Cardiac muscle cell (in vitro differentiated cells and primary cell): ENCODE measurements at regions not wholly inside any gene's neighbourhood (a gene's known extent, or its start where the extent isn't known, plus 50 kb on each side); places are given as distances from the start of the nearest gene placed in this dataset.

Experiments
- DNase-seq, 2 donors: peaks; one replicate each; pipeline versions ENCODE4 v3.0.0 to v3.0.0-alpha.2; 2010 to 2017; ENCODE audit warnings: low read depth in 1 of 2, low spot score in 1 of 2
- H3K27ac ChIP-seq: fragments of 200-600 bp; sonication (generic); 2 replicates; pipeline ENCODE4 v1.5.1; 2016
- H3K27me3 ChIP-seq: fragments of 200-600 bp; sonication (generic); 2 replicates; pipeline ENCODE4 v1.6.0; 2016; ENCODE audit warnings: control low read depth
- H3K36me3 ChIP-seq: fragments of 200-600 bp; sonication (generic); 2 replicates; pipeline ENCODE4 v1.5.1; 2016; ENCODE audit warnings: control low read depth
- H3K4me1 ChIP-seq: fragments of 200-600 bp; sonication (generic); 2 replicates; pipeline ENCODE4 v1.8.1; 2017; ENCODE audit warnings: low read depth, mild to moderate bottlenecking, mixed run types
- H3K4me3 ChIP-seq: fragments of 200-600 bp; sonication (generic); 2 replicates; pipeline ENCODE4 v1.5.1; 2016; ENCODE audit warnings: mild to moderate bottlenecking
- H3K9me3 ChIP-seq: fragments of 200-600 bp; sonication (generic); 2 replicates; pipeline ENCODE4 v1.5.1; 2017; ENCODE audit warnings: low read depth, mild to moderate bottlenecking, control low read depth
- TF ChIP-seq, protein P1 (sequence below): IDR thresholded peaks from 2 replicates; pipeline ENCODE4 v1.5.1; 2012; ENCODE audit warnings: low read depth, mild to moderate bottlenecking, low read length

GRCh38 chr14:43687921-43688320 is 819.2 kb downstream of the FSCB start:
- Histone ChIP-seq H3K4me1 (no peaks in the 10 kb centered on the region), H3K9me3 (no peaks in the 10 kb centered on the region), H3K4me3 (no peak overlapping the region), H3K27me3 (no peaks in the 10 kb centered on the region), H3K36me3 (no peaks in the 10 kb centered on the region), H3K27ac (no peak overlapping the region)
- TF ChIP-seq, protein P1, sequence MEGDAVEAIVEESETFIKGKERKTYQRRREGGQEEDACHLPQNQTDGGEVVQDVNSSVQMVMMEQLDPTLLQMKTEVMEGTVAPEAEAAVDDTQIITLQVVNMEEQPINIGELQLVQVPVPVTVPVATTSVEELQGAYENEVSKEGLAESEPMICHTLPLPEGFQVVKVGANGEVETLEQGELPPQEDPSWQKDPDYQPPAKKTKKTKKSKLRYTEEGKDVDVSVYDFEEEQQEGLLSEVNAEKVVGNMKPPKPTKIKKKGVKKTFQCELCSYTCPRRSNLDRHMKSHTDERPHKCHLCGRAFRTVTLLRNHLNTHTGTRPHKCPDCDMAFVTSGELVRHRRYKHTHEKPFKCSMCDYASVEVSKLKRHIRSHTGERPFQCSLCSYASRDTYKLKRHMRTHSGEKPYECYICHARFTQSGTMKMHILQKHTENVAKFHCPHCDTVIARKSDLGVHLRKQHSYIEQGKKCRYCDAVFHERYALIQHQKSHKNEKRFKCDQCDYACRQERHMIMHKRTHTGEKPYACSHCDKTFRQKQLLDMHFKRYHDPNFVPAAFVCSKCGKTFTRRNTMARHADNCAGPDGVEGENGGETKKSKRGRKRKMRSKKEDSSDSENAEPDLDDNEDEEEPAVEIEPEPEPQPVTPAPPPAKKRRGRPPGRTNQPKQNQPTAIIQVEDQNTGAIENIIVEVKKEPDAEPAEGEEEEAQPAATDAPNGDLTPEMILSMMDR: no peak
- DNase-seq: peak in 1 of 2 donors; percentile 49

DNA sequence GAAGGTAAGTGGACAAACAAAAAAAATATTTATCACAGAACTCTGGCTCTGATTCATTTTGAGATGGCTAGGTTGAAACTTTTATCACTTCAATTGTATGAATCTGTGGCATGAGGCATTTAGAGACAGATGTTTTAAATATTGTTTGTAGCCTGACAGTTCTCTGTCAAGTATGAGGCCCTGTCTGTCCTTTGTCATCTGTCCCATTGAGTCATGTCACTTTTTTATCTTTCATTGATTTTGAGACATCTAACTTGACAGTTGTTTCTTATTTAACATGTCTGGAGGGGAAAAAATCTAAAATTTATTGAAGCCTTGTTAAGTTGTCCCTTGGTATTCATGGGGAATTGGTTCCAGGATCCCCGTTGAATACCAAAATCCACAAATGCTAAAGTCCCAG is 829.5 kb downstream of the FSCB start:
- no peak overlapping the region for H3K4me3 ChIP-seq
- H3K36me3 ChIP-seq: no peaks in the 10 kb centered on the region
- TF ChIP-seq, protein P1: no peak
- H3K4me1 ChIP-seq: no peaks in the 10 kb centered on the region
- no peak overlapping the region for H3K27ac ChIP-seq
- no peaks in the 10 kb centered on the region for H3K27me3 ChIP-seq
- no peak for DNase-seq
- no peaks in the 10 kb centered on the region for H3K9me3 ChIP-seq

DNA sequence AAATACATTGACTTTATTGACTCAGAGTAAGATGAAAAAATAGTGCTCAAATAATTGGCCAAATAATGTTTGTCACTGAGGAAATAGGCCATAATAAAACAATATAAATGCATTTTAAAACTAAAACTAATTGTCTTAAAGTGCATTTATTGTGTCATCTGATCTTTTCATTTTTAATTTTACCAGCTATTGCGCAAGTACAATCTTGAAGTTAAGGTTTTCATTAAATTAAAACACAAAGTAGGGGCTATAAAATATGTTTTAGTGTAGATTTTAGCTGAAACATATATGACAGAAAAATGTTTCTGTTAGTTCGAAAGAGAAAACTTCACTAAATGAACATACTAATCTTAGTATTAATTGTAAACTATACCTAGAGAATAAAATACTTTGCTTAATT is 832.8 kb downstream of the FSCB start:
- Histone ChIP-seq H3K4me1 (no peaks in the 10 kb centered on the region), H3K9me3 (no peaks in the 10 kb centered on the region), H3K27me3 (no peaks in the 10 kb centered on the region), H3K4me3 (no peak overlapping the region), H3K36me3 (no peaks in the 10 kb centered on the region), H3K27ac (no peak overlapping the region)
- no peak for DNase-seq
- TF ChIP-seq, protein P1: no peak

GRCh38 chr14:43671716-43672485 is 835.2 kb downstream of the FSCB start:
- no peaks in the 10 kb centered on the region for H3K9me3 ChIP-seq
- H3K27ac ChIP-seq: no peak overlapping the region
- no peak for DNase-seq
- H3K36me3 ChIP-seq: no peaks in the 10 kb centered on the region
- no peaks in the 10 kb centered on the region for H3K27me3 ChIP-seq
- no peaks in the 10 kb centered on the region for H3K4me1 ChIP-seq
- H3K4me3 ChIP-seq: no peak overlapping the region
- TF ChIP-seq, protein P1: no peak

- no peak overlapping the region for H3K27ac ChIP-seq
- TF ChIP-seq, protein P1: no peak
- no peak overlapping the region for H3K4me3 ChIP-seq
- H3K36me3 ChIP-seq: no peaks in the 10 kb centered on the region
- no peaks in the 10 kb centered on the region for H3K27me3 ChIP-seq
- no peaks in the 10 kb centered on the region for H3K4me1 ChIP-seq
- no peak for DNase-seq
- no peaks in the 10 kb centered on the region for H3K9me3 ChIP-seq
These were observed 837.7 kb downstream of the FSCB start for GRCh38 chr14:43669355-43669754.
